IPS DF 6.9 (cell line): ENCODE measurements at regions not wholly inside any gene's neighbourhood (a gene's known extent, or its start where the extent isn't known, plus 50 kb on each side); places are given as distances from the start of the nearest gene placed in this dataset.
"Not testable (repeated sequence)": the region's sequence is repeated elsewhere in the genome, so short reads cannot be mapped to it uniquely, and the experiment has no call there.

Experiments
- DNase-seq: peaks from one replicate; pipeline ENCODE4 v3.0.0-alpha.2; 2013; ENCODE audit warnings: low read depth, low spot score
- H3K27ac ChIP-seq: one replicate; pipeline ENCODE4 v1.5.1; 2013; ENCODE audit warnings: low read length, control low read depth
- H3K27me3 ChIP-seq: 2 replicates; pipeline ENCODE4 v1.6.1; 2013; ENCODE audit warnings: mild to moderate bottlenecking, low read length; ENCODE audit not compliant: control insufficient read depth, insufficient read depth
- H3K36me3 ChIP-seq: 2 replicates; pipeline ENCODE4 v1.6.1; 2013; ENCODE audit warnings: low read length; ENCODE audit not compliant: control insufficient read depth, insufficient read depth
- H3K4me1 ChIP-seq: 2 replicates; pipeline ENCODE4 v1.6.1; 2013; ENCODE audit warnings: low read length; ENCODE audit not compliant: control insufficient read depth, insufficient read depth
- H3K4me3 ChIP-seq: 2 replicates; pipeline ENCODE4 v1.5.1; 2013; ENCODE audit warnings: mild to moderate bottlenecking, low read length
- H3K9me3 ChIP-seq: 2 replicates; pipeline ENCODE4 v1.6.1; 2013; ENCODE audit warnings: low read length, inconsistent platforms; ENCODE audit not compliant: control insufficient read depth, insufficient read depth
- WGBS: extraction: QIAGEN DNeasy Blood & Tissue Kit; methylation state at CpG from one replicate; pipeline ENCODE4 v1.1.7; 2013; ENCODE audit warnings: mixed read lengths, missing lambda C conversion rate; ENCODE audit not compliant: insufficient read length, insufficient coverage; 5-methylcytosine and 5-hydroxymethylcytosine counted together

GRCh38 chr4:79178760-79179159 is 147.1 kb downstream of the NAA11 start:
- Histone ChIP-seq H3K9me3 (no peaks in the 10 kb centered on the region; the same call in 1 of the 2 replicates), H3K36me3 (no peaks in the 10 kb centered on the region), H3K27ac (no peak overlapping the region), H3K4me1 (no peaks in the 10 kb centered on the region), H3K4me3 (no peak overlapping the region), H3K27me3 (no peaks in the 10 kb centered on the region)
- no peak for DNase-seq

- no peak for DNase-seq
- Histone ChIP-seq H3K4me1 (no peaks in the 10 kb centered on the region), H3K4me3 (no peak overlapping the region), H3K9me3 (no peaks in the 10 kb centered on the region; the same call in 1 of the 2 replicates), H3K36me3 (no peaks in the 10 kb centered on the region), H3K27ac (no peak overlapping the region), H3K27me3 (no peaks in the 10 kb centered on the region)
These were observed 148.5 kb downstream of the NAA11 start for GRCh38 chr4:79177388-79177787.

GRCh38 chr4:79176351-79176750 is 149.5 kb downstream of the NAA11 start:
- Histone ChIP-seq H3K4me3 (no peak overlapping the region), H3K4me1 (no peaks in the 10 kb centered on the region), H3K36me3 (no peaks in the 10 kb centered on the region), H3K27me3 (no peaks in the 10 kb centered on the region), H3K27ac (no peak overlapping the region), H3K9me3 (no peaks in the 10 kb centered on the region; the same call in 1 of the 2 replicates)
- no CpG with 5 or more reads among the region's 4 CpGs for WGBS
- no peak for DNase-seq

GRCh38 chr4:79175716-79176115 is 150.1 kb downstream of the NAA11 start:
- Histone ChIP-seq H3K9me3 (no peaks in the 10 kb centered on the region), H3K27me3 (no peaks in the 10 kb centered on the region), H3K27ac (no peak overlapping the region), H3K4me1 (no peaks in the 10 kb centered on the region), H3K36me3 (no peaks in the 10 kb centered on the region), H3K4me3 (no peak overlapping the region)
- DNase-seq = no peak

- H3K36me3 ChIP-seq = no peaks in the 10 kb centered on the region
- no peak overlapping the region for H3K4me3 ChIP-seq
- no CpG with 5 or more reads among the region's 2 CpGs for WGBS
- no peak for DNase-seq
- no peaks in the 10 kb centered on the region for H3K9me3 ChIP-seq
- H3K27ac ChIP-seq = no peak overlapping the region
- no peaks in the 10 kb centered on the region for H3K4me1 ChIP-seq
- H3K27me3 ChIP-seq = no peaks in the 10 kb centered on the region
These were observed 151.2 kb downstream of the NAA11 start for GRCh38 chr4:79174490-79175252.

GRCh38 chr4:79173186-79173585 is 152.7 kb downstream of the NAA11 start:
- no CpG with 5 or more reads among the region's 2 CpGs for whole genome bisulfite sequencing
- Histone ChIP-seq H3K4me1 (no peaks in the 10 kb centered on the region), H3K36me3 (no peaks in the 10 kb centered on the region), H3K27me3 (no peaks in the 10 kb centered on the region), H3K9me3 (no peaks in the 10 kb centered on the region), H3K27ac (no peak overlapping the region), H3K4me3 (no peak overlapping the region)
- no peak for DNase-seq

- Histone ChIP-seq H3K4me3 (no peak overlapping the region), H3K27ac (no peak overlapping the region), H3K27me3 (no peaks in the 10 kb centered on the region), H3K36me3 (no peaks in the 10 kb centered on the region), H3K9me3 (no peaks in the 10 kb centered on the region), H3K4me1 (no peaks in the 10 kb centered on the region)
- no CpG with 5 or more reads among the region's 1 CpG for WGBS
- DNase-seq = no peak
These were observed 155.8 kb downstream of the NAA11 start for GRCh38 chr4:79170077-79170476.

GRCh38 chr4:79164907-79165610 is 160.8 kb downstream of the NAA11 start:
- WGBS = no CpG with 5 or more reads among the region's 4 CpGs
- Histone ChIP-seq H3K4me3 (no peak overlapping the region), H3K27ac (no peak overlapping the region), H3K9me3 (no peaks in the 10 kb centered on the region), H3K36me3 (no peaks in the 10 kb centered on the region), H3K4me1 (no peaks in the 10 kb centered on the region), H3K27me3 (no peaks in the 10 kb centered on the region)
- no peak for DNase-seq

- Histone ChIP-seq H3K9me3 (no peaks in the 10 kb centered on the region), H3K27me3 (no peaks in the 10 kb centered on the region), H3K27ac (no peak overlapping the region), H3K36me3 (no peaks in the 10 kb centered on the region), H3K4me1 (no peaks in the 10 kb centered on the region), H3K4me3 (no peak overlapping the region)
- DNase-seq = no peak
- WGBS = no CpG with 5 or more reads among the region's 4 CpGs
These were observed 161.8 kb downstream of the NAA11 start for GRCh38 chr4:79163981-79164490.

- no CpG with 5 or more reads among the region's 2 CpGs for WGBS
- no peaks in the 10 kb centered on the region for H3K4me1 ChIP-seq
- H3K27ac ChIP-seq = no peak overlapping the region
- no peaks in the 10 kb centered on the region for H3K36me3 ChIP-seq
- H3K4me3 ChIP-seq = no peak overlapping the region
- no peaks in the 10 kb centered on the region for H3K27me3 ChIP-seq
- DNase-seq = no peak
- no peaks in the 10 kb centered on the region for H3K9me3 ChIP-seq
These were observed 164.9 kb downstream of the NAA11 start for GRCh38 chr4:79160962-79161361.

- H3K36me3 ChIP-seq, DNase-seq, H3K9me3 ChIP-seq, H3K4me1 ChIP-seq, H3K4me3 ChIP-seq, H3K27me3 ChIP-seq, H3K27ac ChIP-seq: not testable (repeated sequence)
- WGBS = no CpG with 5 or more reads among the region's 2 CpGs
These were observed 167.2 kb downstream of the NAA11 start for GRCh38 chr4:79158705-79159104.
